SKM-1 (cell line): ENCODE measurements at regions not wholly inside any gene's neighbourhood (a gene's known extent, or its start where the extent isn't known, plus 50 kb on each side); places are given as distances from the start of the nearest gene placed in this dataset.

ENCODE experiments used
- DNase-seq: peaks from one replicate; lab custom pipeline; 2025; ENCODE audit not compliant: unreplicated experiment; lab: John Stamatoyannopoulos, UW

DNA sequence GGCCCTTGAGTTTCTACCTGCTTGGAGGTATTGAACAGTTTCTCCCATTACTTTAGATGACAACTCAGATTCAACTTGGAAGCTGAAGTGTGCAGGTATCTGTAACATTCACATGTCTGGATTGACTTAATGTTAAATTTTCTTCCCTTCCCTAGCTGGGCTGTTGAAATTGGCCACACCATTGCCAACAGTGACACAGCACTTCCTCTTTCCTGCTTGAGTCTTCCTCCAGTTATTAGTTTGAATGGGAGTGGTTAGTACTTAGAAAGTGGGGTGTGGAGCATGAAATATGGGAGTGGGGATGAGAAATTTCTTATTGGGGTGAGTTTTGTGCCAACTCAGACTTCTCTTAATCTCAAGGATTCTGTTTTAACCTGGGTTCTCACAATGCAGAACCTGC lies 454.9 kb downstream of the KCNJ2 start:
- DNase-seq = peak; percentile 57

DNA sequence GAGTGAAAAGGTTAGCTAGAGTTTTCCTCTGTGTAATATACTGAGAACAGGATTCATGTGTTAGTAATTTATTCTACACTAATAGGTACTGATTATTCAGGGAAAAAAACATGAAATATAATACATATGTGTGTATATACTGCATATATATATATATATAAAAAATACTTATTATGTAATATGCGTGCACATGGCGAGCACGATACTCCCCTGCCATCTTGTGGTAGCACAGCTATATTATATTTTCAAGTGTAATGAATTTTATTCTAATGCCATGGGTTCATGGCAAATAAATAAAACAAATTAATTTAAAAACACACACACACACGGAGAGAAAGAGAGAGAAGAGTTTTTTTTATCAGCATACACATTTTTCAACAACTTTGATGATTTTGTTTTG lies 460.6 kb downstream of the KCNJ2 start:
- DNase-seq = no peak

DNA sequence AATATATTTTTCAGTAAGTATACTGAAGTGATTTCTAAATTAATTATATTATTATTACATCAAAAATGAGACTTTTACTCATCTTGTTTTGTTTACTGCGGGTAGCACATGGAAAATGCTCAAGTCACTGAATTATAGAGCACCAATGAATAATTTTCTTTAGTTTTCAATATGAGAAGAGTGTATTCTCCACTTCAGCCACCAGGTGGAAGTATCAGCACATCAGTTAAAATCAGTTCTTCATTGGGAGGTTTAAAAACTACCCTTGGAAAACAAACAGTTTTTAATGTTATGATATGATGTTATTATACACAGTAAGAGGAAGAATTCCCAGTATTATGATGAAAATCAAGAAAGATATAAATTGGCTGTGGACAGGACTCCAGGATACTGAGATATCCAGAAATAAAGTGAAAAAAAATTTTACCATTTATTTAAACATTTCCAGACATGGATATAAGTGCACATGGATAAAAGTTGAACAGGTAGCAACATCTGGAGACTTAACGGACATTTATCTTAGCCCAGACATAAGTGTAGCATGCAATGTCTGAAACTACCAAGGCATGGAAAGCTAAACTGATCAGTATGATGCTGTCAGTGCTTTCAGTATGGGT lies 467.3 kb downstream of the KCNJ2 start:
- DNase-seq = peak; percentile 32

DNA sequence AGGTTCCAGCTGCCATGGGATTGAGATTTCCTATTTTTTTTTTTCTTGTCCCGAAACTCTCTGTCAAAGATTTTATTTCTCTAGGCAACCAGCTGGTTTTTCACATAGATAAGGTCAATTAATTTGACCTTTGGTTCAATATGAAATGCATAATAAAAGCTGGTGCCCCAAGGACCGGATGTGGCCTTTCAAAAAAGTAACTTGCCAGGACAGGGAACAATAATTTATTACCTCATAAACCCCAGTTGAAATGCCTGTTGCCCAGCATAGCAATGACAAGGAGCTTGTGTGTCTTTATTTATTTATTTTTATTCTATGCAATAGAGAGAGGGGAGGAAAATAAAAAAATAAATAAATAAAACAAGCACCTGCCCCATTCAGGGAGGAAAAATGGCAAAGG lies 472.7 kb downstream of the KCNJ2 start:
- no peak for DNase-seq

DNA sequence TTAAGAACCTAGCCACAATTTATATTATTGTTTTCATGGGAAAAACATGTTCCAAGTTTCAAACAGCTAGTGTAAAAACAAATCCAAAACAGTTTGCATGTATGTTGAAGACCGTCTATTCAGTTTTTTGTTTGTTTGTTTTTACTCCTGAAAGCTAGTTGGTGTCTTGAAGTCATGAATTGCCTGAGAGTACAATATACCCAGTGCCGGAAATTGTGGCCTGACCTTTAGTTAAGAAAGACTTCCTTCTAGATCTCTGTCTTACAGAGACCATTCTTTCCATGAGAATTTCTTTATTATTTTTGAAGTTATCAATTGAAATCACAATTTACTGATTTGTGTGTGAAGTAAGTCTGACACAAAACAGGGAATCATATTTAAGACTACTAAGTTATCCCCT lies 474.8 kb downstream of the KCNJ2 start:
- DNase-seq = no peak

DNA sequence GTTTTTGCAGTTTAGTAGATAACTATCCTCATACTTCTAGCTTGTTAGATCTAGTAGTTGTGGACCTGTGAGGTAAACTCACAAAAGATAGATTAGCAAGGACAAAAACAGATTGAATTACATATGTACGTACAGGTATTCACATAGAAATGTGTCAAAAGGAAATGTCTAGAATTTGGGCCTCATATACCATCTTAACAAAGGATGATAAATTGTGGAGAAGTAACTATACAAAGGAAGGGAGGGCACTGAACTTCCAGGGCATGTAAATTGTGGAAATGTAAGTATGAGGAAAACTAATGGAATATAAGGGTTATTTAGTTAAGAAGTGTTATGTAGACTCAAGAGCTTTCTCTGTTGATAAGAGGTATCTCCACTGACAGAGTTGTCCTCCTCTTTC lies 477.3 kb downstream of the KCNJ2 start:
- no peak for DNase-seq

DNA sequence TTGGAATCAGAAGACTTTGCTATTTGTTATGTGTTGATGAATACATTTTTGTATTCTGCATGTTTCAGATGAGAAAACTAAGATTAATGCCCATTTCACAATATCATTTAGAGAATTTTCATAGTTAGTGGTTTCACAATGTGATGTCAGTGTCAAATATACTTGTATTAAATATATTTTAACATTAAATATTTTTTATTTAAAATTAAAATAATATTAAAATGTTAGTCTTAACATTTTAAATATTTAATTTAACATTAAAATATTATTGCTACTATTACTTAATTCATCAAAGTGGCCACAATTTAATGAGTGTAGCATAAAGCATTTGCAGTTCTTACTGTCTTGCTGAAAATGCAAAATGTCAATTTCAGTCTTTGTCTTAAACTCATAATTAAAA lies 478.8 kb downstream of the KCNJ2 start:
- no peak for DNase-seq

DNA sequence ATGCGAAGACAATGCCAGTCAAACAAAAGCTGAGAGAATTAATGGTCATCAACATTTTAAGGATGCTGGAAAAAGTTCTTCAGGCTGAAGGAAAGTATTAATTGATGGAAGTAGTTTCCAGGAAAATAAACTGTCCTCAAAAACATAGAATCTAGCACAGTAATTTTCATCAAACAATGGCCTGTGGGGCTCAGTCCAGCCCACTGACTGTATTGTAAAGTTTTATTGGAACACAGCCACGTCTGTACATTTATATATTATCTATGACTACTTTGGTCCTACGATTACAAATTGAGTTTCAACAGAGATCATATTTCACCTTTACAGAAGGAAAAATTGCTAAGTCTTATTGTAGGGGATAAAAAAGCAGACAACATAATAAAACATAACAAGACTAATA lies 484.5 kb downstream of the KCNJ2 start:
- DNase-seq = no peak

DNA sequence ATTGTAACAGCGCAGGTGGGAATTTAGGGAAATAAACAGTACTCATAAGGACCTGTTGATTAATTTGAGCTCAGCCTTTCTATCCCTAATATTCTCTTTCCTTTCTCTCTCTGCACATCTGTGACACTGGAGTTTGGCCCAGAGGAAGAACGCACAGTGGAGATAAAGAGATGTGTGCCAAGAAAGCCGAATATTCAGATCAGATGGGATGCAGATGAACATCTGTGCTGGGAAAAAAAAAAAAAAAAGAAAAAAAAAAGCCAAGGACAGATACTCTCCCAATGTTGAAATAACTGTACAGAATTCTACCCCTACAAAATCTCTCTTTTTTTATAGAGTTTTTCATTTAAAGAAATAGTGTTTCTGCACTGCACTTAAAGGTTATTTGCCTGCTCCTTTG lies 485.4 kb downstream of the KCNJ2 start:
- DNase-seq = no peak

DNA sequence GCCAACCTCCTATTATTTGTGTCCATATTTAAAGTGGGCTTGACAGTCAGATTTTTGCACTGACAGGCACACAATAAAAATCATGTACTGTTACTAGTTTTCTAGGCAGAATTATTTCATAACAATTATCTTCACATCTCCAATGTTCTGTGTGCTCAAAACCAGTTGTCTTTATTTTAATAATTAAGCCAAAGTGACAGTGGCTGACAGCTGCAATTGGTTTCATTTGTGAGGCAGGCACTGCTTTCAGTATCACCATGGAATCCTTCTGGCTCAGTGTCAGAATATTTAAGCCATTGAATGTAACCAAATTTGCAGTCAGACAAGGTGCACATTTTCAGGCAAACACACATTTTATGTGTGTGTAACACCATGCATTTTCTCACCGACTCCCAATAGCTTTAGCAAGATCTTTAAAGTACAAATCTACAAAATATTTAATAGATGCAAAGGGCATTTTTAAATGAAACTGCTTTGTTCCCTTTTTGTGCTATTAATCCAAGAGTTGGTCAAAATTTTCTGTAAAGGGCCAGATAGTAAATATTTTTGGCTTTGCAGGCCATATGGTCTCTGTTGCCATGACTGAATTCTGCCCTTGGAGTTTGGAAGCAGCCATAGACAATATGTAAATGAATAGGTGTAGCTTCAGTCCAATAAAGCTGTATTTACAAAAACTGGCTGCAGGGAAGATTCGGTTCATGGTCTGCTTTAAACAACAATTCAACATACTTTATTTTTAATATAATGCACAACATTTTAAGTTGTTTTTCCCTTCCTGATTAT lies 486.0 kb downstream of the KCNJ2 start:
- no peak for DNase-seq

DNA sequence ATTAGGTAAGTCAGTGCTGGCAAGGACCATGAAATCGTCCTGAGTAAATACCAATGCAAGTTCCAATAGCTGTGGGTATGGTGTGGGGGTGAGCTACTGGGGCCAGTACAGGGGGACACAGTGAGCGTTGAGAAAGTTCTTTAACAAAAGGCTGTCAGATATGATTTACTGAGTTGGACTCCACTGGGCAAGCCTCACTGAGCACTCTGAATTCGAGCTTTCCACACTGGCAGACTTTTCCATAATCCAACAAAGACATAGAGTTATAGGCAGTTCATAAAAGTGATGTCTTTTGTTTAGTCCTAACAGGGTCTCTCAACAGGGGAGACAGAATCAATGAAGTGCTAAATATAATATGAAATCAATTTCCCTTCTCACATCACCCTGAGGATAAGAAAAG lies 489.0 kb downstream of the KCNJ2 start:
- no peak for DNase-seq

DNA sequence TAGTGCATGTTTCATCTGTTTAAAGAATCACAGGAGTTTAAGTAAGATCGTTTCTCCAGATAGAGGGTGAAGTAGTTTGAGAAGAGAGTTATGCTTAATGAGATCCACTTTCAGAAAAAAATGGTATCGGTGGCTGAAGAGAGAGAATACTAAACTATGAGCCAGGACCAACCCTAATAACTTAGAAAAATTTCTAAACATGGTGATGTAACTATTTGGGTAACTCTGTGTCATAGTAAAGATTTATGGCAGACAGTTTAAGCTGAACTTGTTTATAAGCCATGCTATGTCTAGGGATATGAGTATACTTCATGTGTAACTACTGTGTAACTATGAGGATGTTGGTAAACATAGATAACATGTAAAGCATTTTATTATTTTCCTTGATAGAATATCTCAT lies 489.5 kb downstream of the KCNJ2 start:
- DNase-seq = no peak

DNA sequence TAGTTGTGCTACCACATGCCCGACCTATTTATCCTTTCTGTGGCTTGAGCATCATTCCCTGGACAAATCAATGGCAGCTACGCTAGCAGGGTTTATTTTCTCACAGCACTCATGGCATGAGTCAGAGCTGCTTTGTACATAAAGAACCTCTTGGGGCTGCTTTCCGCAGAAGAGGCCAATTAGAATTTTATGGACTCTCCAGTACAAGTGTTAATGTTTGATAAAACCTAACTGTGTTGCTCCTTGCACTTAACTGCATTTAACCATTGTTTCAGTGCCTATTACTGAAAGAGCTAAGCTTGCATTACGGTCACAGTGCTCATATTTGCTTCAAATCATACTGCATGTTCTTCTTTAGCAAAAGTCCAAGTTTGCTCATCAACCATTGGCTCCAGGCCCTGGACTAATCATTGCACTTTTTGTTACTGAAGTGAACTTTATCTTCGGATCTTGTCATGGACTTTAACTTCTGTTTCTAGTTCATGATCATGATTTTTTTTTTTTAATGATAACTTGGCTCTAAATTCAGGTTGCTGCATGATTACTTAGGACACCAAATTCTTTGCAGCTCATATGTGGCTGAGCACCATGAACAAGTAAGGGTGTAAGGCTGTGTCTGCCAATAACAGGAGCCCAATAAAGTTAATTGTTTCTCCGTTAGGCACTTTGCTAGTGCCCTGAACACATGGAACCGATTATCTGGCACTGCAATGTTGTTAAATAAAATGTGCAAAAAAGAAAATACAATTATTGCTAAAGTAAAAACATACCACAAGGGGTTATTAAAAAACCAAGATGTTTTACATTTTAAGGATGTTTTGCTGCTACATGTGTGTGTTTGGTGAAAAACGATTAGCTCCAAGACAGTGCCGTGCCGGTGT lies 492.2 kb downstream of the KCNJ2 start:
- no peak for DNase-seq

DNA sequence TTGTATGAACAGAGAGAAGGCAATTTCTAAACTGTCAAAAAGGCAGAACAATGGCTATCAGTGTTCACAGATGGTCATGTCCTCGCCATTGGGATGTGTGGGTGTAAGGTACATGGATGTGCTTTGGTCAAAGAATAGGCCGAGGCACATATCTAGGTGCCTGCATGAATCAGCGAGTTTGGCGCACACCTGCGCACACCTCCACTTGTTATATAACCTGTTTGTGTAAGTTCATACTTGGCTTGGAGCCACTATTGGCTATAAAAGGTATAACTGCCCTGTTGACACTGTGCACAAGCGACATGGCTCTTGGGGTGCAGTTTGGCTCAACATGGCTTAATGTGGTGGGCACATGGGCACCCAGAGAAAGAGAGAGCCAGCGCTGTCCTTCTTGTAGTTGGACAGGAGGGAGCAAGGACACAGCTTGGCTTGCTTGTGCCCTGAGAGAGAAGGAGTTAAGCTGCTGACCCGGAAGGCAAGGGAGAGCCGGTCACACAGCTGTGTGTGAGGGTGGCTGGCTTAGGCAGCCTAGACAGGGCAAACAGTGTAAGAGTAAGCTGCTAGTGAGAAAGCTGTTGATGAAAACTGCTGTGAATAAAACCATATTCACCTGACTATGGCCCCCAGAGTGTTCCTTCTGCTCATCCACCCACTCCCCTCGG lies 499.1 kb downstream of the KCNJ2 start:
- DNase-seq = no peak

DNA sequence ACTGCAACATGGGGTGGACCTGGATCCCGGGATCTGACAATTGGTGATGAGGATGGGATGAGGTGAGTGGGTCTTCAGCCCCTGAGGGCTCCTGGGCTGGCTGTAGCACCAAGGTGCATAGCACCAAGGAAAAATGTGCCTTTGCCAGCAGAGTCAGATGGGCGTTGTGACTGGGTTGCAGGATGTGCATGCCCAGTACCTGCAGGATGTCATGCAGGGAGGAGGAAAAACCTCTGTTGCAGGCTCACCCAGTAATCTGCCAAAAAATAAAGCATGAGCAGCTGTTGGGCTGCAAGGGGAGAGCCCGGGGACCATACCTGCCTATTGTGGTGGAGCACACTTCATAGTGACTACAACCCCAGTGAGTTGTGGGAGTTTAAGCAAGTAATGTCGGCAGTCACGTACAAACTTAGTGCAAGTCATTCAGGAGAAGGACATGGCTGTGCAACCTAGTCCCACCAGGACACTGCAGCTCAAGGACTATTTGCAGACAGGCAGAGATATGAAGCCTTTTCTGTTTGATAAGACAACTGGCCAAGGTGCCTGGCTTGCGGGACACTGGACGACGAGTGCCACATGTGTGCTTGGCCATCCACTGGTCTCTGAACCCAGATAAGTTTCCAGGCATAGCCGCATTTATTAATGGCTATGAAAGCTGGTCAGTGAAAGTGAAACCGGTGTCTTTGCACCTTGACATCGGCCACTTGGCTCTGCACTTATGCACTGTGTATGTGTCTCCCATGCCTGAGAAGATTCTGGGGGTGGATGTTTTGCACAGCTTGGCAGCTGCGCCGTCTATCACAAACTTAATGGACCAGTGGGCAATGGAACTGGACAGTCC lies 499.8 kb downstream of the KCNJ2 start:
- DNase-seq = no peak

DNA sequence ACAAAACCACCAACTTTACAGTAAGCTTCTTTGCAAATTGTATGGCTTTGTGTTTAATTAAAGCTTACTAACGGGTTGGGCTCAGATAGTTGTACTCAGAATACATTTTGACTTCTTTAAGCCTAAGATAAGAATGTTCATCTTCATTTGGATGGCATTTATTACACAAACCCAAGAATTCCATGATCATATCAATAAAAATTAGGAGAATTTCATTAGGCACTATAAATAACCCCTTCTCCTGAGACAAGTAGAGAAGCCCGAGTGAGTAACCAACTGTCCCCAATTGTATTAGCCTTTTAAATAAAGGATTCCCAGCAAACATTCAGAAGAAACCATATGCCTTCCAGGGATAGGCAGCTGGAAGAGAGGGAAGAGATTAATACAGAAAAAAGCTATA lies 504.7 kb downstream of the KCNJ2 start:
- DNase-seq = no peak

DNA sequence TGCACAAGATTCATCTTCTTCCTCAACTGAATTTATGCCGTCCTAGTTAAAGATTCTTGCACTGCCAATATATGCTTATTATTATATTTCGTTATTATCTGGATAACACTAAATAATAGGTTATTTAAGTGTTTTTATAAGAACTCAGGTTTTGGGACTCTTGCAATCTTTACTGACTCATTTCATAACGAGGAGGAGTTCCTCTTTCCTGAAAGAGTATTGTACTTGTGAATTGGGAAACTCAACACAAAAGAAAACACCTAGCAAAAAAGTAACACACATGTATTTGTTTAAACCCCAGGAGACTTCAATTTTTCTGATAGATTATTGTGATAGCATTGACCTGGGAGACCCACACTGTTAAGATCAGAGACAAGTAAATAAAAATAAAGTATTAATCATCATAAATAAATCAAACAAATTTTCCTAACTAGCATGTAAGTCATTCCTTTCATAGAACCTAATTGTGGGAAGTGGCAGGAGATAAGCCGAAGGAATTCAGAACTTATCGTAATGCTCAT lies 505.8 kb downstream of the KCNJ2 start:
- DNase-seq = peak; percentile 28

DNA sequence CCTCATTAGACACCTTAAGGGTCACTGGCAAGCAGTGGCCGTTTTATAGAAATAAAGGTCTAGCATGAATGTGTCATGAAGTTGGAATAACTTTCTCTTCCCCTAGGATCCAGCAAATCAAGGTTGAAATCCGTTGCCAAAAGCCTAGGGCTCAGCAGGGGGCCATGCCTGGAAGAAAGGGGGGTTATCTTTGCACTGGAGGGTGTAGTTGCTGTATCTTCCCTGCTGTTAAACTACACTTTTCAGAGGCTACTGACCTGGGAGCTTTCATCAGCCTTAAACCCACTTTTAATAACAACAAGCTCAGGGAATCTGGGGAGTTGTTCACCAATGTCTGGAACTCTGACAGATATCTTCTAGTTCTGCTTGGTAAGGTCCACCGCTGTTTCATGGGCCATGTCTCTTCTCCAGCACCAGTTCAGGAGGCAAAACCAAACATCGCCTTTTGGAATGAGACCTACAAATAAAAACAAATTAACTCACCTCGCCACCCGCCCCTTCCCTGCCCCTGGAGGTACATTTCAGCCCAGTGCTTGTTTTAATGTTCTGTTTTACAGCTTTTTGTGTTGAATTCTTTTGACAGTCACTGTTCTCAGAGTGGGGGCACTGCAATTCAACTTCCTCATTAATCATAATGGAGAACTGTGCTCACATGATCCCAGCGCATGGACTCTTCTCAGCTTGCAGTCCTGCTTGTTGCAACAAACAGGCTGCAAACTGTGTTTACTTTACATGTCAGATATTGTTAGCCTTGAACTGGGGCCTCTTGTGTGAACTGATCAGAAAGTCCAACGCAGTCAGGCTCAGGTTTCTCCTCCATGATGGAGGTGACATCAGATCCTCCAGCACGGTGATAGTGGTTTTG lies 508.7 kb downstream of the KCNJ2 start:
- no peak for DNase-seq

DNA sequence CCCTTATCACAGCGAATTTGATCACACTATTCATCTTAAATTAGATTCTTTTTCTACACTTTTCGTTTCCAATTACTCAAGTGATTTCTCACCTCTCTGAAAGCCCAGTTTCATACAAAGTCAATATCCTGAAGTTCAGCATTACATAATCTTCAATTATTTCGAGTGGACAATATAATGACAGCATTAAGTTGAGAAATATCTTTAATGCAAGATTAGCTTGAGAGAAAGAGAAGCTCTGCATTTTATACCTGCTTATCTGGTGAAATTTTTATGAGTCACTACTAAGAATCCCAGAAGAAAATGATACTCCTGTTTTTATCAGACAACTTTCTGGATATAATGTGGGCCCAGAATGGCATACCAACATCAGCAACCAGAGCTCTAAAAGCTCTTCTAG lies 509.6 kb downstream of the KCNJ2 start:
- no peak for DNase-seq
